HG03139 (cell line): ENCODE measurements at regions not wholly inside any gene's neighbourhood (a gene's known extent, or its start where the extent isn't known, plus 50 kb on each side); places are given as distances from the start of the nearest gene placed in this dataset.

Source experiments
- ATAC-seq: cut with Tn5 transposase; IDR thresholded peaks from one replicate; pipeline ENCODE4 v1.9.1; 2021; ENCODE audit not compliant: unreplicated experiment

- no peak for ATAC-seq
Measured at GRCh38 chr11:95294701-95295100, 63.7 kb upstream of the SESN3 start.

- no peak for ATAC-seq
Measured at GRCh38 chr11:95293116-95293515, 62.1 kb upstream of the SESN3 start.

- no peak for ATAC-seq
Measured at GRCh38 chr11:95291946-95292345, 60.9 kb upstream of the SESN3 start.

GRCh38 chr11:95289378-95290101, 58.5 kb upstream of the SESN3 start:
- ATAC-seq: no peak

GRCh38 chr11:95284057-95285052, 53.4 kb upstream of the SESN3 start:
- ATAC-seq: no peak

- no peak for ATAC-seq
Measured at GRCh38 chr11:95283650-95284049, 52.6 kb upstream of the SESN3 start.

- no peak for ATAC-seq
Measured at GRCh38 chr11:95283146-95283545, 52.1 kb upstream of the SESN3 start.

GRCh38 chr11:95282291-95282751, 51.3 kb upstream of the SESN3 start:
- no peak for ATAC-seq
